Nephron (organoid): ENCODE measurements at regions not wholly inside any gene's neighbourhood (a gene's known extent, or its start where the extent isn't known, plus 50 kb on each side); places are given as distances from the start of the nearest gene placed in this dataset.

Experiments
- H3K27ac Mint-ChIP-seq, 3 experiments: 2 replicates each; pipeline ENCODE4 v1.8.0; 2020; ENCODE audit warnings: mixed read lengths in 3 of 3, mild to moderate bottlenecking in 2 of 3, moderate library complexity in 1 of 3
- H3K27me3 Mint-ChIP-seq: 2 replicates; pipeline ENCODE4 v1.8.0; 2021; ENCODE audit warnings: low read depth, mild to moderate bottlenecking, moderate library complexity, mixed read lengths
- H3K36me3 Mint-ChIP-seq: 2 replicates; pipeline ENCODE4 v1.8.0; 2020; ENCODE audit warnings: low read depth, mixed read lengths
- H3K4me1 Mint-ChIP-seq: 2 replicates; pipeline ENCODE4 v1.8.0; 2020; ENCODE audit warnings: mixed read lengths
- H3K4me3 Mint-ChIP-seq, 3 experiments: 2 replicates each; pipeline ENCODE4 v1.8.0; 2020; ENCODE audit warnings: mild to moderate bottlenecking in 3 of 3, mixed read lengths in 3 of 3, moderate library complexity in 2 of 3
- H3K9me3 Mint-ChIP-seq: 2 replicates; pipeline ENCODE4 v1.8.0; 2020; ENCODE audit warnings: mixed read lengths
- TF ChIP-seq, protein P1 (sequence below), 3 experiments: fragments of 200-600 bp; sonication (generic); IDR thresholded peaks; one replicate each; pipeline ENCODE4 v1.5.0; 2021; ENCODE audit warnings: antibody characterized with exemption in 3 of 3; ENCODE audit not compliant: unreplicated experiment in 3 of 3

DNA sequence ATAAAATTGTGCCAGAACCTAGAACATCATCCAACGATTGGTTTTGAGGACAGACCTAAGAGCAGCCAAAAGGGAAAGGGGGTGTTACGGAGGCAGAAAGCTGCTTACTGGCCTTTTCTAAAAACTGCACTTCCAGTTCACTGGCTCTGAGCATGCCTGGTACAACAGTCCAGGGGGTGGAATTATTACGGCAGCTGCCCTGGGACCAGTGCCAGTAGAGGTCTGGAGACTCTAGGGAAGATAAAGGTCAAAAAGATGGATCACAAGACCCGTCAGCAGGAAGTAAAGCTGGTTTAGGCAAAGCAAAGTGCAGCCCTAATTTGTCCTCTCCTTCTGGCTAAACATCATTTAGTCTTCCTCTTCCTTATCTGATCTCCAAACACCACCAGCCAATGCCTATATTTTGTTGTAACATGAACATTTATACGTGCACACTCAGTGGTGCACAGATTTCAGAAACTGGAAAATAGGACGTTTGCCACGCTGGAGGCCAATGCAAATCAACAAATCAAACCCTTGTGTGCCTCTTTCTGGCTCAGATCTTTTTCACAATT lies 216.4 kb upstream of the DPP6 start:
- TF ChIP-seq, protein P1, sequence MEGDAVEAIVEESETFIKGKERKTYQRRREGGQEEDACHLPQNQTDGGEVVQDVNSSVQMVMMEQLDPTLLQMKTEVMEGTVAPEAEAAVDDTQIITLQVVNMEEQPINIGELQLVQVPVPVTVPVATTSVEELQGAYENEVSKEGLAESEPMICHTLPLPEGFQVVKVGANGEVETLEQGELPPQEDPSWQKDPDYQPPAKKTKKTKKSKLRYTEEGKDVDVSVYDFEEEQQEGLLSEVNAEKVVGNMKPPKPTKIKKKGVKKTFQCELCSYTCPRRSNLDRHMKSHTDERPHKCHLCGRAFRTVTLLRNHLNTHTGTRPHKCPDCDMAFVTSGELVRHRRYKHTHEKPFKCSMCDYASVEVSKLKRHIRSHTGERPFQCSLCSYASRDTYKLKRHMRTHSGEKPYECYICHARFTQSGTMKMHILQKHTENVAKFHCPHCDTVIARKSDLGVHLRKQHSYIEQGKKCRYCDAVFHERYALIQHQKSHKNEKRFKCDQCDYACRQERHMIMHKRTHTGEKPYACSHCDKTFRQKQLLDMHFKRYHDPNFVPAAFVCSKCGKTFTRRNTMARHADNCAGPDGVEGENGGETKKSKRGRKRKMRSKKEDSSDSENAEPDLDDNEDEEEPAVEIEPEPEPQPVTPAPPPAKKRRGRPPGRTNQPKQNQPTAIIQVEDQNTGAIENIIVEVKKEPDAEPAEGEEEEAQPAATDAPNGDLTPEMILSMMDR (IDR thresholded peaks at IDR 0.05; ENCODE audit: unreplicated experiment in 3 of 3) = no peak
- H3K4me3 Mint-ChIP-seq = no peak overlapping the region
- H3K4me1 Mint-ChIP-seq = no peaks in the 10 kb centered on the region
- peaks cover 23% of the 10 kb centered on the region for H3K9me3 Mint-ChIP-seq
- no peak overlapping the region for H3K27ac Mint-ChIP-seq
- no peaks in the 10 kb centered on the region for H3K36me3 Mint-ChIP-seq
- H3K27me3 Mint-ChIP-seq = no peaks in the 10 kb centered on the region

DNA sequence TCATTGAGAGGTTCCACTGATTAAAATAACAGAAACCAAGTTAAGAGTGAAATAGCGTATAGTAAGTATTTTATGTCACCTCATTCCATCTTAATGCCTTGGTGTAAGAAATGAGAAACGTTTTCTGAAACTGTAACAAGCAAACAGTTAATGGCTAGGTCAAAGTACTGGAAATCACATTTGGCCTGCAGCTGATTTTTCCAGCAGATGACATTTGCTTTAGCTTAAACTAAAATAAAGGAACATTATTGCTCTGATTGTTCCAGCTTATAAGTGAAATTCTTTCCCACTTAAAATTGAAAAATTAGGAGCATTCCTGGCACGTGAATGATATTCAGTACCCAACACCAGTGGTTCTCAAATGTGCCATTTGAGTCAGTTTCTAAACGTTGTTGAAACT lies 213.6 kb upstream of the DPP6 start:
- Mint-ChIP-seq H3K36me3 (no peaks in the 10 kb centered on the region), H3K4me1 (no peaks in the 10 kb centered on the region), H3K9me3 (peaks cover 21% of the 10 kb centered on the region), H3K27me3 (no peaks in the 10 kb centered on the region), H3K4me3 (no peak overlapping the region), H3K27ac (no peak overlapping the region)
- TF ChIP-seq, protein P1 (IDR thresholded peaks at IDR 0.05; ENCODE audit: unreplicated experiment in 3 of 3) = no peak

DNA sequence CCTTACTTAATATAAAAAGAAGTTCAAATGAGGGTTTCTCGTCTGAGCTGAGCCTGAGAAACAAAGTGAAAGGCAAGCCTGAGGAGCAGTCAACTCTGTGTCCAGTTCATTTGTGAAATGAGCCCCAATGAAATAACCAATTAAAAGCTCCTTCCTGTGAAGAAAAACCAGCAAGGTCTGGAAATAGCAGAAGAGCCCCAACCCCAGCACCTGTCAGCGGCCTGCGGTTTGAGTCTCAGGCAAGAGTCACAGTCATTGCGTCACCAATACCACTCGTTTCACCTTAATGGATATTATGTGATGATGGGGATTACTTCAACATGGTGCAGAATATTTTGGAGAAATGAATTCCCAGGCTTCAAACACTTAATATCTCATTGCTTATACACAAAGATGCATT lies 211.3 kb upstream of the DPP6 start:
- no peaks in the 10 kb centered on the region for H3K27me3 Mint-ChIP-seq
- H3K9me3 Mint-ChIP-seq = peaks cover 25% of the 10 kb centered on the region
- no peaks in the 10 kb centered on the region for H3K36me3 Mint-ChIP-seq
- no peaks in the 10 kb centered on the region for H3K4me1 Mint-ChIP-seq
- H3K4me3 Mint-ChIP-seq = no peak overlapping the region
- TF ChIP-seq, protein P1 (IDR thresholded peaks at IDR 0.05; ENCODE audit: unreplicated experiment in 3 of 3) = no peak
- H3K27ac Mint-ChIP-seq = no peak overlapping the region

DNA sequence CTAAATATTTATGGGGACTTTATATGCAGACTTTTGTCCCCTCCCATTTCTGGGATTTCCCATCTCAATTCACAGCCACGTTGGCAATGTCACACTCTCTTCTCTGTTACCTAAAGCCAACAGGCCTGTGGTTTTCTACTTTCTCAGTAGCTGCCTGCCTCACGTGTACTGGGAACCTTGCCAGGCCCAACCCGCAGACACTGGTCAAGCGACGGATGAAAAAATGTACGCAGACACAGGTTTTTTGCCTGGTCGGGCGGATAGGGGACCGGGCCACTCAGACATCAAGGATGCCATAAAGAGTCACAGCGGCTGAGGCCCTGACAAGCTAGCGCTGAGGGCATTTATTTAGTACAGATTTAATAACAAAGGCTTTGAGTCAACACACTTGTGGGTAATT lies 204.4 kb upstream of the DPP6 start:
- Mint-ChIP-seq H3K9me3 (peaks cover 49% of the 10 kb centered on the region), H3K27me3 (no peaks in the 10 kb centered on the region), H3K4me3 (no peak overlapping the region), H3K27ac (no peak overlapping the region), H3K4me1 (no peaks in the 10 kb centered on the region), H3K36me3 (no peaks in the 10 kb centered on the region)
- TF ChIP-seq, protein P1 (IDR thresholded peaks at IDR 0.05; ENCODE audit: unreplicated experiment in 3 of 3) = no peak

DNA sequence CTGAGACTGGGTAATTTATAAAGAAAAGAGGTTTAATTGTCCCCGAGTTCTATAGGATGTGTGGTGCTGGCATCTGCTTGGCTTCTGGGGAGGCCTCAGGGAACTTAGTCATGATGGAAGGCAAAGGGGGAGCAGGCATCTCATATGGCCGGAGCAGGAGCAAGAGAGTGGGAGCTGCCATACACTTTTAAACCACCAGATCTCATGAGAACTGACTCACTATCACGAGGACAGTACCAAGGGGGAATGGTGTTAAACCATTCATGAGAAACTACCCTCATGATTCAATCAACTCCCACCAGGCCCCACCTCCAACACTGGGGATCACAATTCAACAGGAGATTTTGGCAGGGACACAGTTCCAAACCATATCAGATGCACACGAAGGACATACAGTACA lies 199.9 kb upstream of the DPP6 start:
- H3K4me3 Mint-ChIP-seq = no peak overlapping the region

DNA sequence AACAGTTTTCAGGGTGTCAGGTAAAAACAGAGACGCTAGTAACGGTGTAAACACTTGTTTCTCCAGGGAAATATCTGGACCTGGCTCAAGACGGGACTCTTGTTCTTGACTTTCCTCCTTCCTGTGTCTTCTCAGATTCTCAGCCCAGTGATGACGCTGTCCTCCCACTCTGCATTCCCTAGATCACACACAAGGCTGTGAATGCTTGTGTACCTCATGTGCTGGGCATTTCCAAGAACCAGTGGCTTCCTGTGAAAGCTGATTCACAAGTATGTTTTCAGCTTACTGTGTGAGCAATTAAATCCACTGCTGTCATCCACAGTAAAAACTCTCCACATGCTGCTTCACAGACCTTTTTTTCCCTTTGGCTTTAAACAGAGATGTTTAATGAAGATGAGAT lies 193.8 kb upstream of the DPP6 start:
- Mint-ChIP-seq H3K4me1 (no peaks in the 10 kb centered on the region), H3K27ac (no peak overlapping the region), H3K9me3 (peaks cover 34% of the 10 kb centered on the region), H3K27me3 (no peaks in the 10 kb centered on the region), H3K4me3 (no peak overlapping the region), H3K36me3 (no peaks in the 10 kb centered on the region)
- TF ChIP-seq, protein P1 (IDR thresholded peaks at IDR 0.05; ENCODE audit: unreplicated experiment in 3 of 3) = no peak

More for the DNA sequence above, 199.9 kb upstream of the DPP6 start:
- H3K27me3 Mint-ChIP-seq = no peaks in the 10 kb centered on the region
- TF ChIP-seq, protein P1 (IDR thresholded peaks at IDR 0.05; ENCODE audit: unreplicated experiment in 3 of 3) = no peak
- peaks cover 43% of the 10 kb centered on the region for H3K9me3 Mint-ChIP-seq
- no peak overlapping the region for H3K27ac Mint-ChIP-seq
- no peaks in the 10 kb centered on the region for H3K36me3 Mint-ChIP-seq
- H3K4me1 Mint-ChIP-seq = no peaks in the 10 kb centered on the region
